DND-41 (cell line): ENCODE measurements at regions not wholly inside any gene's neighbourhood (a gene's known extent, or its start where the extent isn't known, plus 50 kb on each side); places are given as distances from the start of the nearest gene placed in this dataset.

Experiments
- EZH2 ChIP-seq: IDR thresholded peaks from 3 replicates; pipeline ENCODE4 v1.6.1; 2012; ENCODE audit warnings: borderline replicate concordance, low read depth, mild to moderate bottlenecking, moderate library complexity, low read length, inconsistent platforms; ENCODE audit not compliant: severe bottlenecking
- TF ChIP-seq, protein P1 (sequence below): IDR thresholded peaks from 2 replicates; pipeline ENCODE4 v1.5.1; 2012; ENCODE audit warnings: borderline replicate concordance, low read length, moderate library complexity, mild to moderate bottlenecking; ENCODE audit not compliant: poor library complexity, severe bottlenecking; ENCODE audit errors: extremely low read depth

DNA sequence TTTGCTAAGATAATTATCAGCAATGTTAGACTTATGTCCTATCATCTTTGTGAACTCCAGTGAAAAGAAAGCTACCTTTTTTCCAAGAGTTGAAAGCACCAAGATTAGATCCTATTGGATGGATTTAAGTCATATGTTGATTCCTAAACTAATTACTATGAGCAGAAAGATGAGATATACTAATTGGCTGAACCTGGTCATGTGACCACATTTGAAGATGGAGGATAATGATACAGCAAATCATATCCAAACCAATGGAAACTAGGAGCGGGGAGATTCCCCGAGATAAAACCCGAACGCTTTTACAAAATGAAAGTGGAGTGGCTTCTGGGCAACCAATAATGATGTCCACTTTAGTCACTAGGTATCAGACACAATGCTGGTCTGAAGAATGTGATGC lies 1060.2 kb upstream of the EEF2KMT start:
- TF ChIP-seq, protein P1, sequence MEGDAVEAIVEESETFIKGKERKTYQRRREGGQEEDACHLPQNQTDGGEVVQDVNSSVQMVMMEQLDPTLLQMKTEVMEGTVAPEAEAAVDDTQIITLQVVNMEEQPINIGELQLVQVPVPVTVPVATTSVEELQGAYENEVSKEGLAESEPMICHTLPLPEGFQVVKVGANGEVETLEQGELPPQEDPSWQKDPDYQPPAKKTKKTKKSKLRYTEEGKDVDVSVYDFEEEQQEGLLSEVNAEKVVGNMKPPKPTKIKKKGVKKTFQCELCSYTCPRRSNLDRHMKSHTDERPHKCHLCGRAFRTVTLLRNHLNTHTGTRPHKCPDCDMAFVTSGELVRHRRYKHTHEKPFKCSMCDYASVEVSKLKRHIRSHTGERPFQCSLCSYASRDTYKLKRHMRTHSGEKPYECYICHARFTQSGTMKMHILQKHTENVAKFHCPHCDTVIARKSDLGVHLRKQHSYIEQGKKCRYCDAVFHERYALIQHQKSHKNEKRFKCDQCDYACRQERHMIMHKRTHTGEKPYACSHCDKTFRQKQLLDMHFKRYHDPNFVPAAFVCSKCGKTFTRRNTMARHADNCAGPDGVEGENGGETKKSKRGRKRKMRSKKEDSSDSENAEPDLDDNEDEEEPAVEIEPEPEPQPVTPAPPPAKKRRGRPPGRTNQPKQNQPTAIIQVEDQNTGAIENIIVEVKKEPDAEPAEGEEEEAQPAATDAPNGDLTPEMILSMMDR: no peak
- no peak for TF ChIP-seq EZH2
